DMS79 (cell line): ENCODE measurements at regions not wholly inside any gene's neighbourhood (a gene's known extent, or its start where the extent isn't known, plus 50 kb on each side); places are given as distances from the start of the nearest gene placed in this dataset.
"Not testable (repeated sequence)": the region's sequence is repeated elsewhere in the genome, so short reads cannot be mapped to it uniquely, and the experiment has no call there.

Source experiments
- DNase-seq: peaks from one replicate; lab custom pipeline; 2025; lab: John Stamatoyannopoulos, UW

DNA sequence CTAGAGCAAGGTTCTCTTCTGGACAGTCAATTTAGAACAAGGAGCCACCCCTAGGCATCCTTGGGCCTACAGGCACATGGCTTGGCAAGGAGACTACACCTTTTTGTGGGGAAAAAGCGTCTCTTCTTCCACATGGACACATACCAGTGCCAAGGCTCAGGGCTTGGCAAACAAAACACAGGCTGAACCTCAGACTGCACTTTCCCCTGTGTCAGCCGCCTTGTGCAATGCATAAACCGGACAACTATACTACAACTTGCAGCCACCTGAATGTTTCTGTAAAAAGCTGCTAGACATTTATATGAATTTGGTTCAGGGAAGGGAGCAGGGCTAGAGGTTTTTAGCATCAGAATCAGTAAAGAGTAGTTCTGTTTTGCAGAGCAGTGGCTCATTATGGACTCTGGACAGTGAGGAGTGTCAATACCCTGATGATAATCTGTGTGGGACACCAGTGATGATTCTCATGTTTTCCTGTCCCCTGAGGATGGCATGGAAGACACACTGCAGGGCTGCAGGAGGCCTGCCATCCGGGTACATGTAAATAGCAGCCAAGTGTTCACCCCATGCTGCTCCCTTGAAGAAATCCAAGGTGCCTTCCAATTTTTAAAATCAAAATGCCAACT is 118.9 kb downstream of the GATA3 start:
- no peak for DNase-seq

DNA sequence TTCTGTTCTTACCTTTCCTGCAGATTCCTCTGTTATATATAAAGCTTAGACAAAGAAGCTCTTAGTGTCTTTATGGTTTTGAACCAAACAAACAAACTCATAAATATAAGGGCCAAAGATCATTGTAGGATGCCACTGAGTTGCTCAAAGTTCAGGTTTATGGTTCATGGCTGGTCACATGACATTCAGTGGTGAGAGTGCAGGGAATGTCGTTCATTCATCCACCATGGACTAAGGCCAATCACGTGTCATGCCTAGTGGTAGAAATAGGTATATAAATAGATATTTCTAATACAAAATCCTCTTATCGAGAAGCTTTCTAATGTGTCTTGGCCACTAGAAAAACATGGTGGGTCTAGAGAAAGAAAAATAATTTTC is 119.4 kb downstream of the GATA3 start:
- DNase-seq: no peak

DNA sequence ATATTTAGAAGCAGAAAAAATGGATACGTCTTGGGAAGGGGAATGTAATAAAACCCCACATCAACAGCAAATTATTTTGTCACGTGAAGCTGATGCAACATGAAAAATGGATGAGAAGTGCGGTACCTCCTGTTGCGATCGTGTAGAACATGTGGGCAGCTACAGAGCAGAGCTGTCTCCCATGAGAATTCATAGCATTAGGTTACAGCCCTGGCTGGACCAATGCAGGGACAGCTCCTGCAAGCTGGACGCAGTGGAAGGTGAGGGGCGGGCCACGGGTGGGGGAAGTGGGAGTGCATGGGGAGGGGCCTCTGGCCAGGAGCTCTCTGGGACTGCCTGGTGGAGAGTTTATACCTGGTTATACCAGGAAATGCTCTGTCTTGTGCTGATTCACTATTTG is 120.3 kb downstream of the GATA3 start:
- no peak for DNase-seq

- DNase-seq: not testable (repeated sequence)
Observed at GRCh38 chr10:8177526-8177925, 123.0 kb downstream of the GATA3 start.

GRCh38 chr10:8179773-8180172 is 125.3 kb downstream of the GATA3 start:
- DNase-seq: not testable (repeated sequence)

DNA sequence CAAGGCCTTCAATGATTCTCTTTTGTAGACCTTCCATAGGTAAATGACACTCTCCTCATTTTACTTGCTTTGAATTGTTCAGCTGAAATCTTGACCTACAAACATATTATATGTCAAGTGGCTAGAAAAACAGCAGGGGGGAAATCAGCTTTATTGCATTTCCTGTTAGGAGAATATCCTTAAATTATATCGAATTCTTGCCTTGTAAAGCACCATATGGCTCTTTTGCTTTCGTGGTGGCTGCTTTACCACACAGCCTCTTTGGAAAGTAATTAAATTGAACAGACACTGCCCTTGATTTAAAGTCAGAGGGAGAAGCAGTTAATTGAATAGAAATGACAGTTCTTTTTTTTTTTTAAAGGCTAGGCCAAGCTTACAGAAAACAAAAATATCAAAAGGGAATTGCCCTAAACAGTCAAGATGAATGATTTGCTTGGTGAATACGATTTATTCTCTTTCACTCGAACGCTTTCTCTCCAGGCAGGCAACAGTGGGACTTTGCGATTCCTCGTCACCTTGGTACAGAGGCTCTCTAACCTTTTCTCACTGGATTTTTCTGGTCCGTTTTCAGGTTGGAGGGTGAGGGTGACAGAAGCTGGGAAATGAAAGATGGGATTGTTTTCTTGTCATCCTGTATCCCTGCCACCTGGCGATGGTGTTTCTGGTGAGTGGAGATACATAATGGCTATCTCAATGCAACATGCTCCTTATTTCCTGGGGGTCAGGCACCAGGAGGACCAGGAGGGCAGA is 126.0 kb downstream of the GATA3 start:
- DNase-seq: no peak

DNA sequence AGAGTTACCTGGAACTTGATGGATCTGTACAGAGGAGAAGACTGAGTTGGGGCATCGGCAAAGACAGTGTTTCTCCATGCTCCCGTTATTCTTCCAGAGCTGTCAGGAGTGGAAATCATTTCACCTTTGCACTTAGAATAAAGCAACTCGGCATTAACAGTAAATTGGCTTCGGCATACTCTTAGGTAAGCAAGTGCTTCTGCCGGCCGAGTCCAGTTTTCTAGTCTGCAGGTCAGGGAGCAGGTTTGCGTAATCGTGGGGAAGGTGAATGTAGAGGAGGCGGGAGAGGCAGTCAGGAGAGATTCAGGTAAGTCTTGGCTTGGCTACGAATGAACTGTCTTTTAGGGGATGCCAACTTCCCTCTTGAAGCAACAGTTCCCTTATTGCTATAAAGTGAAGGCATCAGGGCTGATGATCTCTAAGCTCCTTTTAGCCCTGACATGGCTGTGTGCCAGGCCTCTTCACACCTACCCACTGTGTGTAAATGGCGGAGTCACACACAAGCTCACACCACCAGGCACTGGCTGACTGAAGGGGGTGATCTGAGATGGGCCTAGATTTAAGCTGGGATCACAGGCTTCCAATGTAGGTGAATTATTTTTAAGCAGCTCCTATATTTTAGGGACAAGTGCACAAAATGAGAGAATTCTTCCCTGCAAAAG is 127.1 kb downstream of the GATA3 start:
- DNase-seq: no peak

GRCh38 chr10:8182806-8183205 is 128.3 kb downstream of the GATA3 start:
- DNase-seq: no peak

DNA sequence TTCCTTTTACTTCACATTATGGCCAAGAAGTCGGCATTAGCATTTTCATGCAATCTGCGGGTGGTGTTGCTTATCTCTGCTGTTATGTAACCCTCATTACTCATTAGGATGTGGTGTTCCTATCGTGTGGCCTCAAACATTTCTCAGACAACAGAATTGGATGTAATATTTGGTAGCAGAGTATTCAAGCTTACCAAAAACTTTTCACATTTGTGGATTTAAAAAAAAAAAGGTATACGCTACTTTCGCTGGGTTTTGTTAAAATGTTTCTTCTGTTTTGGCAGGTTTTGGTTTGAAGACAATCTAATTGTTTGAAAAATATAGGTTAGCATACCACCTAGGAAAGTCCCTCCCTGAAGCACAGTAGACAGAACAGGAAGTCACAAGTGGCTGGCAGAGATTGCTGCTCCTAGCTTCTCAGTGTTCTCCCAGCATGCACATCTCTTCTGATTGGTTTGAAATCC is 128.8 kb downstream of the GATA3 start:
- DNase-seq: no peak

DNA sequence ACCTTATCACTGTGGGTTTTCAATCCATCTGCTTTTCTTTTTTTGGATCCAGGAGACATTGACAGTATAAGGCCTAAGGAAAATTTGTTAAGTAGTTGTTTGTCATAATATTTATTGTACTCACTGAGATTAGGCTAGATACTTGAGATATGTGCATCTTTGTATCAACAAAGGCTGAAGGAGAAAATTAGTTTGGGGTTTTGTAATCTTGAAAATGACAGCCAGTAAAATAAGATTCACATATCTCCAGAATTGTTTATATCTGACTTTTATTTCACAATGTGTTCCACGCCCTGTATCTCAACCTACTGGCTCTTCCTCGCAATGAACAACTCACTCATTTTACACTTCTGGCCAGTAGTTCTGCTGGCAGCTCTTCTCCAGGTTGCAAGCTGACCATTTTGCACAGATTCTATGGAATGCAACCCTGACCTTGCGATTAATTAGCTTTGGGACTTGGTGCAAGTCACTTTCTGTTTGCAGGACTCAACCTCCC is 132.7 kb downstream of the GATA3 start:
- DNase-seq: no peak

DNA sequence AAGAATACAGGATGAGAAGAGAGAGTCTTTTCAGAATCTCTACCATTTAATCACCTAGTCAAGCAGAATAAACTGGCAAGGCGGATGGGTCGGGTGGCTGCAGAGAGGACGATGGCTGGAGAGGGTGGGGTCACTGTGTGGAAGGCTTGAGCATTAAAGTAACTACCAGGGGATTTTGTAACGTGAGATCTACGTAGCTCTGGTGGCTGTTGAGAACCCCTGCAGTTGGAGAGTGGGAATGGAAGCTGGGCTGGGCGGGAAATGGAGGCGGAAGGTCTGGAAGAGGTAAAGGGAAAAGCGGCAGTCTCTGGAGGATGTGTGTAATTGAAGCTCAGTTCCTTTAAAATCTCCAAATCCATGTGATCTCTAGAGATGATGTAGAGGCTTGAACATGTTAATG is 135.0 kb downstream of the GATA3 start:
- no peak for DNase-seq

- no peak for DNase-seq
Observed at GRCh38 chr10:8192301-8192700, 137.8 kb downstream of the GATA3 start.

- no peak for DNase-seq
Observed at GRCh38 chr10:8193546-8193945, 139.1 kb downstream of the GATA3 start.

GRCh38 chr10:8194050-8194449 is 139.6 kb downstream of the GATA3 start:
- DNase-seq: no peak

DNA sequence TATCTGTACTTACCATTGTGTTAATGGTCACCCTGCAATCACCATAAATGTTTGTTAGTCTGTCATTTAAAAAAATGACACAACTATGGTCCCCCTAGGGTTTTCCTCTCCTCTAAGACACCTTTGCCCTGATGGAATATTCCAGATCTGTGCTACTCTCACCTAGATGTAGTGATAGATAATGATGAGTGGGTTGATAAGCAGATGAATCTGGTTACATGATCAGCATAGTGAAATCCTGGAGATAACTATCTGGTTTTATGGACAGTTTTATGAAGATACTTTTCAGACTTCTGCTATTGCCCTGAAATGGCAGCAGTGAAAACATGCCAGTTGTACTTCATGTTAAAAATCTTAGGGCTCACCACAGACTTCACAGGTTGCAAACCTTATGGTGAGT is 152.4 kb downstream of the GATA3 start:
- DNase-seq: no peak

GRCh38 chr10:8211631-8212030 is 157.1 kb downstream of the GATA3 start:
- DNase-seq: no peak

GRCh38 chr10:8213735-8214134 is 159.2 kb downstream of the GATA3 start:
- DNase-seq: no peak

DNA sequence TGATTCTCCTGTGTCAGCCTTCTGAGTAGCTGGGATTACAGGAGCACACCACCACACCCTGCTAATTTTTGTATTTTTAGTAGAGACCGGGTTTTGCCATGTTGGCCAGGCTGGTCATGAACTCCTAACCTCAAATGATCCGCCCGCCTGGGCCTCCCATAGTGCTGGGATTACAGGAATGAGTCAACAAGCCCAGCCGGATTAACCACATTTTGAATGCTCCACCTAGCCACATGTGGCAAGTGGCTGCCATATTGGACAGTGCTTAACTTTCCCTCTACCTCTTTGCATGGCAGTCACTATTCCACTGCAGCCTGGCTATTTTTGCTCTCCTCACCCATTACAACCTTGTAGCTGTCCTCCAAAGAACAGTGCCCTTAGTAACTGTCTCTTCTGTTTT is 160.1 kb downstream of the GATA3 start:
- no peak for DNase-seq

- DNase-seq: no peak
Observed at GRCh38 chr10:8216893-8217292, 162.4 kb downstream of the GATA3 start.

GRCh38 chr10:8221451-8221850 is 167.0 kb downstream of the GATA3 start:
- DNase-seq: no peak

- DNase-seq: no peak
Observed at GRCh38 chr10:8224591-8224990, 170.1 kb downstream of the GATA3 start.

DNA sequence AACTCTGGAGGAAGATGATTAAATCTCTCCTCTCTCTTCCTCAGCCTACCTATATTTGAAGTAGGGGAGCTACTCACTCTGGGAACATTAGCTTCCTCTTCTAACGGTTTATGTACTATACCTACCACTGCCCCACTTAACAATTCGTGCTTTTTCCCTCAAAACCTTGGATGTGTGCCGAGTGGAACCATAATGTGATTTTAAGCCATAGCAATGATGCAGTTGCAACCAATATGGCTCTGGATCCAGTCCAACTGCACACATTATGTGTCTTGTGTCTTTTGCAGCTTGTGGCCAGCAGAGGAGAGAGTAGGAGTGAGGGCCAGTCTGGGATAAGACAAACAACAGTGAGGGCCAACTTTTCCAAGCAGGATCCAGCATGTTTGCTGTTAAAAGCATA is 170.7 kb downstream of the GATA3 start:
- DNase-seq: no peak

DNA sequence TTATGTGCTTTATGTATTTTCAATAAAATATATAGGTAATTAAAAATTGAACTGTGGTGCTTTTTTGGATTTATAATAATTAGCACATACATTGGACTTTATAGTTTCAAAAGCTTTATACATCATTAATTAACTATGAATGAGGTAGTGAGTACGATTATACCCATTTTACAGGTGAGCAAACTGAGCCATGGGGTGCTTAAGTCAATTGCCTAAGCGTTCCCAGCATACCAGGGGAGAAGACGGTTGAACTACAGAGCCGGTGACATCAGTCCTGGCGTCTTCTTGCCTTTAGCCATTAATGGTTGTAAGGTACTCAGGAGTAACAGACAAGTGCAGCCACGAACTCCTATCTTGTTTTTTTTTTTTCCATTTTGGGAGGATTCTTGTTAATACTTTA is 172.8 kb downstream of the GATA3 start:
- DNase-seq: no peak
